ENCODE measurements at regions not wholly inside any gene's neighbourhood (a gene's known extent, or its start where the extent isn't known, plus 50 kb on each side); places are given as distances from the start of the nearest gene placed in this dataset.

GRCh38 chr1:87268111-87268510 is 60.6 kb upstream of the LMO4 start:
- Histone ChIP-seq H3K9ac (ENCODE audit: insufficient read depth, low read length) (no peak overlapping the region), H3K36me3 (ENCODE audit: control insufficient read depth, insufficient read depth, low read length) (no peaks in the 10 kb centered on the region), H3K79me2 (ENCODE audit: control insufficient read depth, insufficient read depth, low read length) (no peaks in the 10 kb centered on the region), H4K20me1 (ENCODE audit: control insufficient read depth, extremely low read depth, insufficient read depth, low read length) (no peaks in the 10 kb centered on the region), H3K4me1 (ENCODE audit: control insufficient read depth, extremely low read depth, insufficient read depth, low read length) (no peaks in the 10 kb centered on the region), H3K4me2 (ENCODE audit: extremely low read depth, insufficient read depth, low read length) (no peak overlapping the region), H3K9me3 (ENCODE audit: control insufficient read depth, insufficient read depth, low read depth, low read length) (no peaks in the 10 kb centered on the region), H3K27me3 (ENCODE audit: control insufficient read depth, insufficient read depth, low read length) (no peaks in the 10 kb centered on the region), H3K27ac (ENCODE audit: insufficient read depth, low read length) (no peak overlapping the region), H3K4me3 (replicated peaks in 1 of 4; ENCODE audit: control extremely low read depth in 1 of 4, insufficient read depth in 1 of 4, low read depth in 3 of 4, low read length in 4 of 4) (no peak overlapping the region), H2AFZ (ENCODE audit: low read length) (no peak overlapping the region)
- TF ChIP-seq EZH2 (IDR thresholded peaks at IDR 0.05; ENCODE audit: low read length, missing control alignments): no peak
- no peak for TF ChIP-seq CTCF (conservative IDR thresholded peaks at IDR 0.05 in 1 of 2, IDR thresholded peaks at IDR 0.05 in 1 of 2; ENCODE audit: low read depth in 1 of 2, low read length in 2 of 2)
- no peak for DNase-seq (ENCODE audit: low read depth in 2 of 2)

DNA sequence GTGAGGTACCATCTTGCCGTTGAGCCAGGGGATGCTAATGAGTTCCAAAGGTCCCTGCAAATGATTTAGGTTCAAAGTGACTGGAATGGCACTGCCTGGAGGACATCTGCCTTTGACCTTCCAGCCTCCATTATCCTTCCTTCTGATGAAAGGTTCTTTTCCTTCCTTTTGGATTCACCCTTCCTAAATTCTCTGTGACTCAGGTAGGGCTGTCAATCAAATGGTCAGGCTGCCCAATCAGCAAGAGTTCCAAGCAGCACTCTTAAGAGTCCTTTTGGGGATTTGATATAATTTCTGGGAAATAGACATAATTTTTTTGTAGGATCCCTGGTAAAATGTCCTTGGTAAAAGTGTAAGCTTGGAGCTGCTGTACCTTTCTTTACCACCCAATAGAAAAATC is 58.8 kb upstream of the LMO4 start:
- no peak for DNase-seq (ENCODE audit: low read depth in 2 of 2)
- TF ChIP-seq EZH2 (IDR thresholded peaks at IDR 0.05; ENCODE audit: low read length, missing control alignments) (no peak), CTCF (conservative IDR thresholded peaks at IDR 0.05 in 1 of 2, IDR thresholded peaks at IDR 0.05 in 1 of 2; ENCODE audit: low read depth in 1 of 2, low read length in 2 of 2) (no peak)

DNA sequence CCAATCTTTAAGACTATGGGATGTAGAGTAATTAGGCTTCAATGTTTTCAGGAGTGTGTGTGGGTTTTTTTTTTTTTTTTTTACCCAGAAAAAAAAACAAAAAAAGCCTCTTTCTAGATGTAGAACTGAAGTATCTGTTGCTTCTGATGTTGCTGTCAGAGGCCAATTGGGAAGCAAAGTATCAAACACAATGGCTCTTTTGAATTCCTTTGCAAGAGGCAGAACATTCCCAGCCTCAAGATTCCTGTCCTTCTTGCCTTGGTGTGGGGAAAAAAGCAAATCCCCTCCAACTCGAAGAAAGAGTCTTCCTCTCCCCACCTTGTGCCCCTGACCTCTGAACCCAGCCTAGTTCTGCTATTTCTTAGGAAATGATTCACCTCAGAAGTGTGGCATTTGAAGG is 55.4 kb upstream of the LMO4 start:
- H3K4me3 ChIP-seq (replicated peaks in 1 of 4; ENCODE audit: control extremely low read depth in 1 of 4, insufficient read depth in 1 of 4, low read depth in 3 of 4, low read length in 4 of 4): no peak overlapping the region
- no peaks in the 10 kb centered on the region for H3K36me3 ChIP-seq (ENCODE audit: control insufficient read depth, insufficient read depth, low read length)
- no peaks in the 10 kb centered on the region for H3K9me3 ChIP-seq (ENCODE audit: control insufficient read depth, insufficient read depth, low read depth, low read length)
- H3K27ac ChIP-seq (ENCODE audit: insufficient read depth, low read length): no peak overlapping the region
- H3K27me3 ChIP-seq (ENCODE audit: control insufficient read depth, insufficient read depth, low read length): no peaks in the 10 kb centered on the region
- H4K20me1 ChIP-seq (ENCODE audit: control insufficient read depth, extremely low read depth, insufficient read depth, low read length): no peaks in the 10 kb centered on the region
- no peak overlapping the region for H3K4me2 ChIP-seq (ENCODE audit: extremely low read depth, insufficient read depth, low read length)
- H3K9ac ChIP-seq (ENCODE audit: insufficient read depth, low read length): no peak overlapping the region
- TF ChIP-seq EZH2 (IDR thresholded peaks at IDR 0.05; ENCODE audit: low read length, missing control alignments) (no peak), CTCF (conservative IDR thresholded peaks at IDR 0.05 in 1 of 2, IDR thresholded peaks at IDR 0.05 in 1 of 2; ENCODE audit: low read depth in 1 of 2, low read length in 2 of 2) (no peak)
- no peaks in the 10 kb centered on the region for H3K79me2 ChIP-seq (ENCODE audit: control insufficient read depth, insufficient read depth, low read length)
- no peak overlapping the region for H2AFZ ChIP-seq (ENCODE audit: low read length)
- H3K4me1 ChIP-seq (ENCODE audit: control insufficient read depth, extremely low read depth, insufficient read depth, low read length): no peaks in the 10 kb centered on the region
- DNase-seq (ENCODE audit: low read depth in 2 of 2): no peak

More for the DNA sequence above, 58.8 kb upstream of the LMO4 start:
- Histone ChIP-seq H3K27ac (ENCODE audit: insufficient read depth, low read length) (no peak overlapping the region), H4K20me1 (ENCODE audit: control insufficient read depth, extremely low read depth, insufficient read depth, low read length) (no peaks in the 10 kb centered on the region), H3K79me2 (ENCODE audit: control insufficient read depth, insufficient read depth, low read length) (no peaks in the 10 kb centered on the region), H3K4me1 (ENCODE audit: control insufficient read depth, extremely low read depth, insufficient read depth, low read length) (no peaks in the 10 kb centered on the region), H3K9me3 (ENCODE audit: control insufficient read depth, insufficient read depth, low read depth, low read length) (no peaks in the 10 kb centered on the region), H3K27me3 (ENCODE audit: control insufficient read depth, insufficient read depth, low read length) (no peaks in the 10 kb centered on the region), H3K4me3 (replicated peaks in 1 of 4; ENCODE audit: control extremely low read depth in 1 of 4, insufficient read depth in 1 of 4, low read depth in 3 of 4, low read length in 4 of 4) (no peak overlapping the region), H3K36me3 (ENCODE audit: control insufficient read depth, insufficient read depth, low read length) (no peaks in the 10 kb centered on the region), H3K4me2 (ENCODE audit: extremely low read depth, insufficient read depth, low read length) (no peak overlapping the region), H3K9ac (ENCODE audit: insufficient read depth, low read length) (no peak overlapping the region), H2AFZ (ENCODE audit: low read length) (no peak overlapping the region)
